NCI-H1694 (cell line): ENCODE measurements at regions not wholly inside any gene's neighbourhood (a gene's known extent, or its start where the extent isn't known, plus 50 kb on each side); places are given as distances from the start of the nearest gene placed in this dataset.

Experiments used
- DNase-seq: peaks from one replicate; lab custom pipeline; 2025; lab: John Stamatoyannopoulos, UW

DNA sequence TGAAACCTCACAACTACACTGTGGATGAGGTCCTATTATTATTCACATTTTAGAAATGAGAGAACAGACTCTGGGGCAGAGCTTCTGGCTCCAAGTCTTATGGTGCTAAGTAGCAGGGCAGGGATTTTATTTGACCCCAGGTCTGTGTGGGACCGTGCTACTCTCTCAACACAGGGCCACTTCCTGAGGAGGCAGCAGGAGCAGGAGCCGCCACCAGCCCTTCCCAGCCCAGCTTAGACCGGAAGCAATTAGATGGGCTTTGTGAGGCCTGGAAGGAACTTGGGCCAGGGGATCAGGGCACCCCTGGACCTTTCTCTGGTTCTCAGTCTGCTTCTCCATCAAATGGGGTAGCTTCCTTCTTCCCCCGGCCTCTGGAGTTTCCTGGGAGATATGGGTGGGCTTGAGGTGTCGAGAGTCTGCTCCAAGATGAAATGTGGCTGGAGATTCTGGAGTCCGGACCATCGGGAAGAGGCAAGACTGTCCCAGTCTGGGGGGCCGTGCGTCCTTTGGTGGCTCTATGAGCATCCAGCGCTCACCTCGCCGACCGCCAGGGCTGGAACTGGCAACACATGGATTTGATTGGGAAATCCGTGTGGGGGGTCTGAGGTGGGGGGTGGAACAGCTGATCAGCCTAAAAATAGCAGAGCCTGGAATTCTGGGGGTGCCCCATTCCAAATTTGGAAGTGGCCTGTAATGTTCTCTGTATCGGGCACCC lies 136.8 kb downstream of the FOXD2 start:
- DNase-seq = no peak

DNA sequence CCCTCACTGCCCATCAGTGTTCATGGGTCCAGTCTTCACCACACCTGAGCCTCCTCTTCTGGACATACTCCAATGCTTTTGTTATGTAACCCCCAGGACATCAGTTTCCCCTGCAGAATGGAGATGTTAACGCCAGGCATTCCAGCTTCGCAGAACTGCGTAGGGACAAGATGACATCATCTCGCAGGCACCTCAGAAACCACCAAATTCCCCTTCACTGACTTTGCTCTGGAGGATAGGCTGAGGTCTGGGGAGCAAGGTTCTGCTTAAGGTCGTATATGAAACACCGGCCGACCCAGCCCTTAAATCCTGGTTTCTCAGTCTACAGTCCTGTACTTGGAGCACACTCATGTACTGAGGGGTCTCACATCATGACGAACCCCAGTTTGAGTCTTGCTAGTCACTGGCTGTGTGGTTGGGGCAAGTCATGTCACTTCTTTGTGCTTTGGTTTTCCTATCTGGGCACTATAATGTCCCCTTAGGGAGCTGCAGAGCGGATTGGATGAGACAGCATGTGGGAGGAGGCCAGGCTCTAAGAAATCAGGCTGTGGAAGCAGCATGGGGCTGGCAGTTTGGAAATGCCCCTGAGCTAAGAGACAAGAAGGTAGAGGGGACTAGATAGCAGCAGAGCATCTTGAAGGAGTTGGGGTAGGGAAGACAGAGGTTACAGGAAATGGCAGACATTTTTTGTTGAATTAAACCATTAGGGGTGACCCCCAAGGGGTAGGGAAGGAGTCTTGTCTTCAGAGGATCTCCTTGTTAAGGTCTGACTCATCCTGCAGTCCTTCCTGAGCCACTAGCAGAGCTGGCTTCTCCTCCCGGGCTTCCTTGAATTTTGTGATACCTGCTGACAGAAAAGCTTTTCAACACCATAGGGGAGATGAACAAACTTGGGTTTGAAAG lies 138.3 kb downstream of the FOXD2 start:
- DNase-seq = no peak

DNA sequence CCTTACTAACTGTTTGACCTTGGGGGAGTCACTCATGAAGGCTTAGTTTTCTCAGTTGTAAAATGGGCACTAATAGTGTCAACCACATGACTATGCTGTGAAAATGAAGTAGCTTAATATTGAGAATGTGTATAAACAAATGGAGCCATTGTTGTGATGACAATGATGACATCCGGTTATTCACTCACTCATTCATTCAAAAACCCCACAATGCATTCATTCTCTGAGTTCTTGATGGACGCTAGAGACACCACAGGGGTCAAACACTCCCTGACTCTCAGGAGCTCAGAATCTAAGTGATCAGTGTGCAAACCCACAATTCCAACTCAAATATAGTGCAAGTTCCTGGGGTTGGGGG lies 138.9 kb downstream of the FOXD2 start:
- no peak for DNase-seq

DNA sequence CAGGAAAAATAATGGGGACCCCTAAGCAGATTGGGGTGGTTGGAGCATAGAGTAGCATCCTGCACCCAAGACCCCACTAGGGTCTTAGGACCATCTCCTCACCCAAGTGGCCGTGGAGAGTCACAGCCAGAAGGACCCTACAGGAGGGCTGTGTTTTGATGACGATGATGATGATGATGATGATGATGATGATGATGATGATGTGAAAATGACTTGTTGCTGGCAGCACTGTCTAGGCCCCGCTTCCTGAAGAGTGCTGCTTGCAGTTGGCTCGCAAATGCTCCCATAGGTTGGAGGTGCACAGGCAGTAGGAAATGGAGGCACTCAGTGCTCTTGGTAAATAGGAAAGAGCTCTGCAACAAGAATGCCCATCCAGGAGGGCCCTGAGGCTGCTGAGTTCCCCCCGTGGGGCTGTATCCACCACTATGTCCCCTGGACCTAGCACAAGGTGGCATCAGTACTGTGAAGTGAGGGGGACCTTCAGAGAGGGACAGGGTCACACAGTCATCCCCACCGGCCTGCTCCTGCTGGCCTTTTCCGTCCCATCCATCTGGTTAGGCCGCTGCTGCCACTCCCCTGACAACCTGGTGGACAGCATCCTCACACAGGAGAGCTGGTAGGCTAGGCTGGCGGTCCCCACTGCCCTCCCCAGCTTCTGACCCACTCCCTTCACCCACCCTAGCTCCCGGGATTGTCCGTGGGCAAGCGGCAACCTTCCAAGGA lies 139.6 kb downstream of the FOXD2 start:
- DNase-seq = no peak

DNA sequence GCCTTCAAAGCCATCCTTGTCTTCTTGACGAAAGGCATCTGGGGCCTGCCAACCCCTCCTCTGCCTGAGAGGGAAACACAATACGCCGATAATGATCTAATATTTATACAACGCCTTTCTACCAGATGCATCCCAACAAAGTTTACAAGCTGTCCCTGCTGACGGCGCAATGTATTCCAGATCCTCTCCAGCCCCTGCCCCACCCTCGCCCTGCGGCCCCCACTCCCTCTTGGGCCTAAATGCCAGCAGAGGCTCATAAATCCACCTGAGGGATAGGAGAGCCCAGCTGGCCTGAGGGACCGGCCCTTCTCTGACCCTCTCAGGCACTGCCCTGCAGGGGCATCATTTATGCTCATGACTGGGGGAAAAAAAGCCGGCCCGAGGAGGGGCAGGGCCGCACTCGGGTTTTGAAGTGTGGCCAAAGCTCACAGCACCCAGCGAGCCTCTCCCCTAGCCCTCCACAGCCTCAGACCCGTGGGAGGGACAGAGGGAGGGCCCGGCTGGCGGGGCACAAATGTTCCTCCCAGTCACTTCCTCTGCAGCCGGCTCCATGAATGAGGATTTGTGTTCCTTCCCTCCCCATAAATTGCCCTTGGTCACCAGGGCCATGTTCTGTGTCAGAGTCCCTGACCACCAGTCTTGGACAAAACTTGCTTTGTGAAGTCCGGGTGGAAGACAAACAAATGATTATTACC lies 140.3 kb downstream of the FOXD2 start:
- DNase-seq = no peak

DNA sequence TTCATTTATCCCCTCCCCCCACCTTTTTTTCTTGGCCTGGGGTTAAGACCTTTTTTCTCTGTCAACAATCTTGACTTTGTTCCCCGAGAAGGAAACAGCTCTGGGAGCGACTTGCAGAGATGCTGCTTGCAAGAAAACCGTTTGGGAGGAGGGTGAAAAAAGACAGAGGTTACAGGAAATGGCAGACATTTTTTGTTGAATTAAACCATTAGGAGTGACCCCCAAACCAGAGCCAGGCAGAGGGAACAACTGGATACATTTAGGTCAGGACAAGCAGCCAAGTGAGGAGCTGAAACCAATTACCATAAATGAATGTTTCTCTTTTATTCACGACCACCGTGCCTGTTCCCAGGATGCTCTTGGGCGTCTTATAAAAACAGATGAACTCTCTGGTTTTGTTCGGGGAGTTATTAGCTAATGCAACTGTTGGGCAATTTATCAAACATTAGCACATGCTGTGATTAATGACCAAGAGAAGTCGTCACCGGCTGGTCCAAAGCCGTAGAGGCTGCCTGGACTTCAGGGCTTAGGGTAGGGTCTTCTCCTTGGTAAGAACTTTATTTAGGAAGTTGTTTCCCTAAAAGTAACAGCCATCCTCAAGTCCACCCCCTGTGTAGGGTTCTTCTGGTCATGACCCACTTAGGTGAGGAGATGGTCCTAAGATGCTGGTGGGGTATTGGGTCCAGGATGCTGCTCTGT lies 141.0 kb downstream of the FOXD2 start:
- no peak for DNase-seq

DNA sequence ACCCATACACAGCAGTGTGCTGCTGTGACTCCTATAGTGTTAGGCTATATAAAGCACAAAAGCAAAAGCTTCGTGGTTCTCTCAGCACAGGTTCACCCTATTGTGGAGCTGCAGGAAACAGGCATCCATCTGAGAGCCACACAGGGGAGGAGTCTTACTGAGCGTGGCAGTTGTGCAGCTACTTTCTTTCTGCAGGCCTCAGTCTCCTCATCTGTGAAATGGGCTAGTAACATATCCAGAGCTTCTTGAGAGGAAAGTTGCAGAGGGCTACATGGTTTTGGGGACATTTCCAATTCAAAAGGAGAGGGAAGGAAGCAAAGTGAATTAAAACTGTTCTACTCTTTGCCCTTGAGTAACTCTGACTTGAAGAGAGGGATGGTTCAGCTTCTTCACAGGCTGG lies 142.0 kb downstream of the FOXD2 start:
- no peak for DNase-seq

DNA sequence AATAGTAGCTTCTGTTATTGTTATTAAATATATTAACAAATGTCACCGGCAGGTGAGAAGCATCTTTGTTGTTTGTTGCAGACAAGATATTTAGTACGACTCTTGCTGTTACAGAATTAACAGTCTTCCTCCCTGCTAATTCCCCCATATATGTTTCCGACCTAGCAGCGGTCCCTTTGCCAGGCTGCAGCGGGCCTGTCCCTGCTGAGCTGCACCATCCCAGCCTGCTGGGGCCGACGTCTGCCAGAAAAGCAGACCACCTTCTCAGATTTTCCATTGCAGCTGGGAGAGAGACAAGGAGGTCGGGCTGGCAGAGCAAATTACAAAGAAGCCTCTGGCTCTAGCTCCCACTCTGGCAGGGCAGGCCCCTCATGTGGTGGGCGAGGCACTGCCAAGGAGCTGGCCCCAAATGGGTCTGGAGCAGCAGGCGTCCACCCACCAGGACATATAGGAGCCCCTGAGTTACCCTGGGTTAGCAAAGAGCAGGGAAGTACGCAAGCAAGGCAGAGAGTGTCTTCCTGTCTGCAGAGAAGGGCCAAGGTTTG lies 142.7 kb downstream of the FOXD2 start:
- no peak for DNase-seq

DNA sequence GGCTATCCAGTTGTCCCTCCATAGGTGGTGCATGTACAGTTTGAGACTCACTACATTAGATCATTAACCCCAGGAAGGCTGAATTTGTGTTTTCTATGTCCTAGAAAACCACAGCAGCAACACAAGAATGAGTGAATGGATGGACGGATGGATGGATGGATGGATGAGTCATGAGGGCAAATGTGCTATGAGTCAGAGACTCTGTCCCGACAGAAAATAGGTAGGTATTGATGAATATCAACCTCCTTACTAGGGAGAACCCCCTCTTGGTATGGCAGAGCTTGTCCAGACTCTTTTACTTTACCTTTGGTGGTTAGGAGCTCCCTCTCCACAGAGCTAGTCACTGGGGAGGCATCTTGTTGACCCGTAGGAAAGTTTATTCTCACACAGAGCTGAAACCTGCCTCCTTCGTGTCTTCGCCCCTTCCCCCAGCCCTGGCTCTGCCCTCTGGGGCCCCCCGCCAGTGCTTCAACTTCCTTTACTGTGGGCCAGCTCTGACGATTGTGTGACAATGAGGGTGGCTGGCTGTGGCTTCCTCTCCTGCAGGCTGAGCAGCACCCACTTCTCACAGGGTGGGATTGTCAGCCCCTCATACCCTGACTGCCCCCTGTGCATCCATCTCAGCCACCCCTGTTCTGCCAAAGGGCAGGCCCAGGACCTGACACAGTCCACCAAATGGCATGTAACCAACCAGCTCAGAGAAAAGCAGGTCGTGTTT lies 145.2 kb downstream of the FOXD2 start:
- DNase-seq = no peak

DNA sequence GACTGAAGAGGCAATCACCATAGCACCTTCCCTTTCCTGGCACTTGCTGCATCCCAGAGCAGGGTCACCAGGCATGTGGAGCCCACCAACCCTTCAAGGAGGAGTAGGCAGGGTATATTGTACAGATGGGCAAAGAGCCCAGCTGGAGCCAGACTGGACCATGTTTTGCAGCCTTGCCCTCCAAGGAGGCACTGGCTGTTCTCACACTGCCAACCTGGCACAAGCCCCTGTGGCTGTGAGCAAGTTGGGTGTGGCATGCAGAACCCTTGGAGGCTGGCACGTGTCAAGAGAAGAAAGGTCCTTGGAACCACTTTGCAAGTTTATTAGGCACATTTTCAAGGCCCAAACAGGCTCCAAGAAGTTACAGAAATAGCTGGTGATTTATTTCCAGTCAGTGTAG lies 146.4 kb downstream of the FOXD2 start:
- DNase-seq = no peak

DNA sequence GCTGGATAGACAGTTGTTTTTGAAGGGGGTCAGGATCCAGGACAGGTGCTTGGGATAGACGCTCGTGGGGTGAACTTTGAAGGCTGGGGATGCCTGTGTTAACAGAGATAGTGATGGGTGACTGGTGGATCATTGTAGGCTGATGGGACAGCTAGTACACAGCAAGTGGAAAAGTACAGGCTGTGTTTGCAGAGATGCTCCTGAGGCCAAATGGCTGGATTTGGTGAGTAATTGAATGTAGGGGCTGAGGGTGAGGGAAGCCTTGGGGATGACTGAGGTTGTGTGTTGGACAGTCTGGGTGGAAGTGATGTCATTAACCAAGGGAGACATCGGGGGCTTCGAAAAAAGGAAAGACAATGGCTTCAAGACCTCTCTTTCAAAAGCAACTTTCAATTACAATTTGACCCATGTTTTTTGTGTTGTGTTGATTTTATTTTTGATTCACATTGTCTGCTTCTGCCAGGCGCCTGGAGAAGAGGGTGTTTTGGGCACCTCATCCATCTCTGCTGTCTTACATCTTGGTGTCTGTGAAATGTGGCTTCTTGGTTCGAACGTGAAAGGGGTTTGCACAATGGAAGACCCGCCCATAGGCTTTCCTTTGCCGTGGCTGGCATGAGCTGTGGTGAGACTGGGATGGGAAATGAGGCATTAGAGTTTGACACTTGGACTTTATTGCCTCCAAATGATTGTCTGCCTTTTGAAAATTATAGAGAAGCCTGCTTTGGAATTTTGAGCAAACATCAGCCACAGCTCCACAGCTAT lies 147.5 kb downstream of the FOXD2 start:
- no peak for DNase-seq

DNA sequence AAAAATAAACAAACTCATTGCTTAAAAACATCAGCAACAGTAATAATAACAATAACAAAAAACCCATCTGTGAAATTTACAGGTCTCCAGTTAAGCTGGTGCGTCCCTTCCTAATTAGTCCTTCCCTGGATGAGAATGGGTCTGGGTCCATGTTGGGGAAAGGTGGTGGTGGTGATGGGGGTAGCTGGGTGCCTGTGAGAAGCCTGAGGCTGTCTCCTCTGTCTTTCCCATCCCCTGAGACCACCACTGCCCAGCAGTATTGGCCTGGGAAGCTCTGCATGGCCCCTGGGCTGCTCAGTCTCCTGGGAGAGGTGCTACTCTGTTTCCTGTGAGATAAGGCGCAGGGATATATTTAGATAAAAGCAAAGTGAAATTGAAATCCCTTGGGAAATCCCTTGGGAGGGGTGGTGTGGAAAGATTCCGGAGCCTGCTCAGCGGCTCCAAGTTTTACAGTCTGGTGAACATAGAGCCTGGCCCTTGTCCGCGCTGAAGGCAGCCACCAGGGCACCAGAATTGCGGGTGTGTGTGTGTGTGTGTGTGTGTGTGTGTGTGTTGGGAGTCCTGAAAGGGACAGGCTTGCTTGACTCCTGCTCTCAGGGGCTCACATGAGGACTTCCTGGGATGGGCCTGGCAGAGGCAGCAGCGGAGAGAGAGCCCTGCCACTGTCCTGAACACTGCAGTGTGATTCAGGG lies 150.2 kb downstream of the FOXD2 start:
- DNase-seq = no peak

DNA sequence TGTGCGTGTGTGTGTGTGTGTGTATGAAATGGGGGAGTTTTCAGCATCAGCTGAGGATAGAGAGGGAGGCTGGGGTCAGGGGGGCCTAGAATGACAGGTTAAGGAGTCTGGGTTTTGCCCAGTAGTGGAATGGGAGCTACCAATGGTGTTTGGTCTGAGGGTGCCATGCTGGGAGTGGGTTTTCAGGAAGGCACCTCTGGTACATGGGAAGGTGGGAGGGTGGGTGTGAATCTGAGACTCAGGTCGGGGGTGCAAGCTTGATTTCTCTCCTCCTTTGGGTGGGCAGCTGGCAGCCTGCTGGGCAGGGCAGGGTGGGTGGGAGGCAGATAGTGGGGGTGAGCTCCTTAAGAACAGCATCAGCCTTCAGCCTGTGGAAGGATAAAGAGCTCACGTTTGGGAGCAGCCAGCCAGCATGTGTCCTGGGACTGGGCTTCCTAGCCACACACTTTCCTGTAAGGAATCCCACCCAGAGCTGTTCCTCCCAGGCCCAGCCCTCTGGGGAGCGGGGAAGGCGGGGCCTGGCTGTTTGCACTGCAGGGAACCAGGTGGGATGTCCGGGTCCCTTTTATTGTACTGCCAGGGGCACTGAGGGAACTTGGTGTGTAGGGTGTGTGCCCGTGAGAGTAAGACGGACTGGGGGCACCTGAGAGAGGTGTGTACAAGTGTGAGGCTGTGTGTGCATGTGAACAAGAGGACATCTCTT lies 152.8 kb downstream of the FOXD2 start:
- DNase-seq = no peak

DNA sequence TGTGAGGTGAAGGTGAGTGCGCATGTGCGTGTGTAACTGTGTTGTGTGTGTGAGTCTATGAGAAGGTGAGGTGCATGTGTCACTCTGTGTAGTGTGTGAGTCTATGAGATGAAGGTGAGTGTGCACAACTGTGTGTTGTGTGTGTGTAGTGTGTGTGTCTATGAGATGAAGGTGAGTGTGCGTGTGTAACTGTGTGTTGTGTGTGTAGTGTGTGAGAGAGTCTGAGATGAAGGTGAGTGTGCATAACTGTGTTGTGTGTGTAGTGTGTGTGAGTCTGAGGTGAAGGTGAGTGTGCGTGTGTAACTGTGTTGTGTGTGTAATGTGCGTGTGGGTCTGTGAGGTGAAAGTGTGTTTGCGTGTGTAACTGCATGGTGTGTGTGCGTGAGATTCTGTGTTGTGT lies 154.0 kb downstream of the FOXD2 start:
- DNase-seq = no peak

DNA sequence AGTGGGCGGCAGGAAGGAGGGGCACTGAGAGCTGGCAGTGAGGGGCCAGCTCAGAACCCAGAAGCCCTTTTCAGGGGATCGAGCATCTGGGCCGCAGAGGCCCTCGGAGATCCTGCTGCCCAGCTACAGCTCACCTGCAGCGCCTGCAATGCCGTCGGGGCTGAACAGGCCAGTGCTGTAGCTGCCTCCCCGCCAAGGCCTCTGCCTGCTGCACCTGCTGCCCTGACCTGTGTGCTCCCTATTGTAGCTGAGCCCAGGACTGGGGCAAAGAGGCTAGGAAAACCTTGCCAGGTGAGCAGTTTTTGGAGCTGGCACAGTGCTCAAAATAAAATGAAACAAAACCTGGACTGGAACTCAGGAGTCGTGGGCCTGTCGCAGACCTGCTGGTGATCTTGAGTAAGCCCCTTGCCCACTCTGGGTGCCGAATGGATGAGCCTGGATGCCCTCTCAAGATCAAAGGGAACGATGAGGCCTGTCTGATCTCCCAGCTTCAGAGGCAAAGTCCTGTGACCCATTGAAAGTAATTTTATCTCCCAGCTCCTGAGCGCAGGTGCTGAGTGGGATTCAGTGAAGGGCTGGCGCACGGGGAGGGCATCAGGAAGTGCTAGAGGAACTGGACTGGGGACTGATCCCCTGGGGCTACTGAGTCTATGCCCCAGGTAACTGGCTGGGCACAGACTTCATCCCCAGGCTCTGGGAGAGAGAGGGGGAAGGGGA lies 154.6 kb downstream of the FOXD2 start:
- no peak for DNase-seq

DNA sequence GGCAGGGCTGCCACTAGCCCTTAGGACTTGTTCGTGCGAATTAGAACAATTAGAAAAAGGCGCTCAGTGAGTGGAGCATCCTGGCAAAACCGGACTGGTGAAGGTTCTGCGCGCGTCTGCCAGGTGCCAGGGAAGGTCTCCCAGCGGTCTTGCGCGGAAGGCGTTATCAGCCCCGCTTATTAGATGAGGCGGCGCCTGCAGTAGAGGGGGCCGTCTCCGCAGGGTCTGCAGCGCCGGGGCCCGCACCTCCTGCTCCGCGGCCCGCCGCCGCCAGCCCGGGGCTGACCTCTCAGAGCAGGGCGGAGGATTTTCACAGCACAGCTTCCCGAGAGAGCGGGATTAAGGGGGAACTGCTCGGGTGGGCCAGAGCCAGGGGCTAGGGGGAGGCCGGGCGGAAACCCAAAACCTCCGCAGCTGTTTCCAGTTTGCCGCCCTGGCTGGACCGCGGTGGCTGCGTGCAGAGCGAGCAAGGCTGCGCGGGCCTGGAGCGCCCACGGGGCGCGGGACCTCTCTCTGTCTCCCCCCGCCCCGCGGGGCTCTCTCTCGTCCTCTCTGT lies 155.2 kb downstream of the FOXD2 start:
- DNase-seq = no peak

DNA sequence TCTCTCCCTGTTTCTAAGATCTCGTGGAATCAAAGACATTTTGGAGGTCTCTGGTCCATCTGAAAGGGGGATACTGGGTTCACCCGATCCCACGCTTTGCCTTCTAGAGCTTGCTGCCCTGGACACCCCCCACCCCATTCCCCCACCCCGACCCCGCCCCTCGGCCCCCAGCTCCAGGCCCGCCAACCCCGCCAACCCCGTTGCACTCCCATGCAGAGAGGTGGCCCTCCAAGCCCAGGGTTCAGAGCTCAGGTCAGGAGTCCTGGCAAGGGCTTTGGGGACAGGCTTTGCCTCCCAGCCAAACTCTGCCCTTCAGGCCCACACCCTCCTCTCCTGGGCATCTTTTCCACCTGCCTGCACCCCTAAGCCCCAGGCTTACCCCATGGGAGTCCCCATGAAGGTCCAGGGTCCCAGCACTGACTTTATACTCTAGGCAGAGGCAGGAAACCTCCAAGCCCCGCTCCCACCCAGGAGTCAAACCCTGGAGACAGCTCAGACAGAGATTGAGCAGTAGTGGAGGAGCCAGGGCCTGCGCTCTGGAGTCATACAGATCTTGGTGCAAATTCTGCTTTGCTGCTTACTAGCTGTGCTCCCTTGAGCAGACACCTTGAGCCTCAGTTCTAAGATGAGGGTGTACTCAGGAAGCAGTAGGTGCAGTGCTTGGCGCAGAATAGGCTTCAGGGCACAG lies 155.9 kb downstream of the FOXD2 start:
- no peak for DNase-seq
